ENCODE measurements at regions not wholly inside any gene's neighbourhood (a gene's known extent, or its start where the extent isn't known, plus 50 kb on each side); places are given as distances from the start of the nearest gene placed in this dataset.

DNA sequence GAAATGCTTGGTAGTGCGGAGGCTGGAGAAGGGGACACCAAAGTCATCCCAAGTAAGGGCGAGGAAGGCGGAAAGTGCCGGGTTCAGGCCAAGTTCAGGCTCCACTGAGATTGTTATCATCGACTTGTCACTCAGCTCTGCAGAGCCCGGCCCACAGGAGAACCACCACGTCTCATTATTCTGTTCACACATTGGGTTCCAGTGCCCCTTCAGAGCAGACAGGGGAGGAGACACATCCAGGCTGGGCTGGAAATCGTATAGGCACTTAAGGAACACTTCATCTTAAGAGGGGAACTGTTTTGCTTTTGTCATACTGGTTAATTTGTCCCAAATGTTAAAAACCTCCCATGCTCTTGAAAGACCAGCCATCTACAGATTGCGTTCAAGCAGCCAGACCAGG lies 118.3 kb upstream of the ADAMTS18 start:
- no peak for DNase-seq (ENCODE audit: low read depth)

DNA sequence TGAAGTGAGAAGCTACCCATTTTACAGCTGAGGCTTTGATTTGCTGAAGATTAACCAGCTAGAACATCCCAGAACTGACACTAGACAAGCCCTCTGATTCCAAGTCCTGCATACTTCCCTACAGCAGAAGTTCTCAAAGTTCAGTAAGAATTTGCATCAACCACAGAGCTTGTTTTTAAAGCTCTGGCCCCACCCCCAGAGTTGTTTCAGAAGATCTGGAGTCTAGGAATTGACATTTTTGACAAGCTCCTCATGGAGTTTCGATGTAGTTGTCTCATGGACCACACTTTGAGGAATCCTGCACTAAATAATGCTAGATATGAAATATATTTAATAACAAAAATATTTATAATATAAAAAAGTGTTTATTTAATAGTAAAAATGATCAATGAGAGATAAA lies 120.3 kb upstream of the ADAMTS18 start:
- DNase-seq (ENCODE audit: low read depth), result no peak

- DNase-seq (ENCODE audit: low read depth), result no peak
These were observed 121.0 kb upstream of the ADAMTS18 start for GRCh38 chr16:77555791-77556190.

DNA sequence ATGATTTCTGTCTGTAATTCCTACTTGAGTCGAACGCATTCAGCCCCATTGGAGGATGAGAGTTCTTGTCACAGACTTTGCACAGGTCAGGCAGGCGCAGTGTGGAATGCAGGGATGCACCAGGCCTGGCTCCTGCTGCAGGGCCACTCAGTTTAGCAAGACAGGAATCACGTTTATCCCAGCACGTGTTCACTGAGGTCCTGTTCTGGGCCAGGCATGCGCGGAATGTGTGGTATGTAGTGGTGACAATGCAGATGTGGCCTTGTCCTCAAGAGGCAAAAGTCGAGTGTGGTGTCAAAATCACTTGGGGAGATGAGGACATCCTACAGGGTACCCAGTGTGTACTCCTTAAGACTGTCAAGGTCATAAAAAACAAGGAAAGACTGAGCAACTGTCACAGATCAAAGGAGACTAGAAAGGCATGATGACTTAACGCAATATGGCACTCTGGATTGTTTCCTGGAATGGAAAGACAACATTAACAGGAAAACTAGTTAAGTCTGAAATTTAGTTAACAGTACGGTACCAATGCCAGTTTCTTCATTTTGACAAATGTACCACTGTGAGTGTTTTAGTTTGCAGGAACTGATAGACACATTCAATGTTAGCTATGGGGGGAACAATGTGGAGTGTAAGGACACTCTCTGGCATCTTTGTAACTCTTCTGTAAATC lies 121.5 kb upstream of the ADAMTS18 start:
- DNase-seq (ENCODE audit: low read depth), result no peak

DNA sequence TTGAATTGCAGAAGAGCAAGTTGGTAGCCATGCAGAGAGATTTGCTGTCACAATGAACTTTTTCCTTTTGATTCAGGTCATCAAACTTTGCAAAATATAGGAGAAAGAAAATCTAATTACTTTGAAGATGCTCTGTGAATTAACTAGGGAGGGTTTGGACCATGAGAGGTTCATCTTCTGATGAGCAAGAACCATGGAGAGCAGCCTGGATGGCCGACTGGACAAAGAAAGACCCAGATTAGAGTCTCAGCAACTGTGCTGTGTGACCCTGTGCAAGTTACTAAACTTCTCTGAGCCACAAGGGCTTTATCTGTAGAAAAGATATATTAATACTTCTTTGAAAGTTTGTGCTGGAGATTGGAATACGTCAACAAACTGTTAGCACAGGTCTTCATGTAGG lies 122.6 kb upstream of the ADAMTS18 start:
- DNase-seq (ENCODE audit: low read depth), result no peak

DNA sequence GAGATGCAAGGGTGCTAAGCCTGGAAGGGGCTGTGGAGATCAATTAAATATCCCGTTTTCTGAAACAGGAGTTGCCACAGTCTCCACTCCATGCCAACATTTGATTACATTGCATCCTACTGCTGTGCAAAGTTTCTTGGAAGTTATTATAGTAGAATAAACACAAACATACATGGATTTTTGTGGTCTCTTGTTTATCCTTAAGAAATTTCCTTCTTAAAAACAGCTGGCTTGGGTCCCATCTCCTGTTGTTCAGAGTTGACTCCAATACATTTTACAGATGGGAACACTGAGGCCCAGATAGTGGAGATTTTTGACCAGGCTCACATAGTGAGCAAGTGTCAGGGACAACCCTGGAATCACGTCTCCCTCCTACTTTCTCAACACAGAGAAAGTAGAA lies 124.0 kb upstream of the ADAMTS18 start:
- DNase-seq (ENCODE audit: low read depth), result no peak

GRCh38 chr16:77562497-77562896 lies 127.7 kb upstream of the ADAMTS18 start:
- DNase-seq (ENCODE audit: low read depth), result no peak

- no peak for DNase-seq (ENCODE audit: low read depth)
These were observed 130.1 kb upstream of the ADAMTS18 start for GRCh38 chr16:77564791-77565390.

GRCh38 chr16:77569406-77569805 lies 134.6 kb upstream of the ADAMTS18 start:
- DNase-seq (ENCODE audit: low read depth), result no peak

GRCh38 chr16:77570574-77570973 lies 135.7 kb upstream of the ADAMTS18 start:
- no peak for DNase-seq (ENCODE audit: low read depth)

DNA sequence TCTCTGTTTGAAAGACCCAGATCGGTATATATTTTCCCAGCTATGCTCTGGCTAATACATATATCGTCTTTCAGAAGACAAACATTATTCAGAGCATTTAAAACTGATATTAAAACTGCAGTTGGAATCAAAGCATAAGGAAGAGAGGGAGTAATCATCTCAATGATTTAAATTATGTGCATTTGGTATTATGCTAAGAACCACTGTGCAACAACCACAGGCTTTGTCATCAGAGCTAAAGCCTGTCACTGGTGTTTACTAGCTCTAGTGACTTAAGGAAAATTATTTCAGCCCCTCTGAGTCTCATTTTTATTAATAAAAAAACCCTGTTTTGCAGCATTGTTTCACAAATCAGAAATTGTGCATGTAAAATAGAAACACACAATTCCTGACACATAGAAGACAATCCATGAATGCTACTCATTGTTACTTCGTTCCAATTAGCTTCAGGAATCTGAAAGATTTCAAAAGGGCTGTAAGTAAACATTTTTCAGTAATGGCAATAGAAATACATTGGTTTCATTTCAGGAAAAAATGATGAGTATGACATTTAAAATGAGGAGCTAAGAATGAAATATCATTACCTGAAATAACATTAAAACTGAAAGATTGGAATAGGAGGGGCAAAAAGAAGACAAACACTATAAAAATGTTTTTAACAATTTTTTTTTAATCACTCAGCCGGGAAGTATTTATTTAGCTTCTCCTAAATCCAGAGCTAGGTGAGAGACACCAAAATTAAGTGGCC lies 136.5 kb upstream of the ADAMTS18 start:
- DNase-seq (ENCODE audit: low read depth), result no peak

DNA sequence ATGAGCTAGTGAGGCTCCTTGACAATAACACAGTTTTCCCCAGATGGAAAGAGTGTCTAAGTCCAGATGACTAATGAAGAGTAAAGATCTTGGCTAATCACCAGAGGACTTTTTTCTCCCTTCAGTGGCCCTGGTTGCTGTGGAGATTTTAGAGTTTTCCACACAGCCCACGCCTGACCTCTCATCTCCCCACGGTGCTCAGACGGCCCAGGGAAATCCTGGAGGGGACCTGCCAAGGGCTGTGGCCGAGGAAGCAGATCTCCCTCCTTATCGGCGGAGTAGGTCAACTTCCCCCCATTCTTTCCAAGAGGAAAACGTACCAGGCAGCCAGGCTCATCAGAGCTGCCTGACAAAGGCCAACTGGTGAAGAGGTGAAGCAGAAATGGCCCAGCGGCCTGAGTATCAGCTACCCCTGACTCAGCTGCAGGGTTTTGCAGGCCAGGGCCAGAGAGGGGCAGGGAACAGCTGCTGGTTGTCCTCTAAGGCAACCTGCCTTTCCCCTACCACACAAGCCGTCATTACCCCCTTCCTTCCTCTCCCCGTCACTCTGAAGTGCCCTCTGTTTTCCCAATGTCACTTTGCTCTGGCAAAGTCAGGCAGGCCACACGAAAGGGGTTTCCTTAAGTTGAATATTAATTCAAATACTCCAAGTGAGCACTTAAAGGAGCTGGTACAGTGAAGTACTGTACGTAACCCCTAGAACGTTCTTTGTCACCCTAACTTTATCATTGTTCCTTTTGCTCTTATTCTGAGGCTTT lies 140.2 kb upstream of the ADAMTS18 start:
- no peak for DNase-seq (ENCODE audit: low read depth)

DNA sequence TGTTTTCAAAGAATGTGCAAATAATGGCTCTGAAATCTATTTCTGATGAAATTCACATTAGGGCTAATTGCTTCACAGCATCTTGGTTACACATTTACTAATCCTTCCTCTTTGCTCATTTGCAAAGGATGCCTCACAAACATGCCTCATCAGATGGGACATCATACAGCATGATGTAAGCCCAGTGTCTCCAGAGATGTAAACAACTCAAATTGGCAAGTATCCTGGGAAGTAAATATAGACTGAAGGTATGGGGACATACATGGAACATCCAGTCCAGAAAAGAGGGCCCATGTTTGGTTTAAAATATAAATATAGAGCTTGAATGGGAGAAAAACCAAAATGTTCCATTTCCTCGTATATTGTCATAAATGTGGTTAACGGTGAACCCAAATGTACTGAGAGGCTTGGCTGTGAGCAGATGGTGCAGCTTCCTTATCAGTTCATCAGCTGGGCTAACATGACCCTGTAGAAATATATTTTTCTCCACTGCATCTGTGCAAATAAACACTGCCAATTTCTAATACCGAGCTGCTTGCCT lies 142.9 kb upstream of the NUDT7 start:
- DNase-seq (ENCODE audit: low read depth), result no peak

DNA sequence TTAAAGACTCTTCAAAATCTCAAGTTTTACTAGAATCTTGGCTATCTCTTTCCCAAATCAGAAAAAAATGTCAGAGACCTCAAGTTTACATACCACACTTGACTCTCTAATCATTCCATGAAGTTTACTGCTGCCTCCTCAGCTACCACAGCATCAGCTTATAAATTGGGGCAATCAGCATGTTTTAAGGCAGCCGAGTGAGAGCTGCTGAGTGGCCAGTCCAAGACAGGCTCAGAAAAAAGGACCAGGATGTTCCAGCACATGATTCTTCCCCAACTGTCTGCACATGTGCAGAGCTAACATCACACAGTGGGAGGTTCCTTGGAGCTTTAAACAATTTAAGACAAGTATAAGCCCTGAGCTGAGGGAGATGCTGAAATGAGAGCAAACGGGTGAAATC lies 140.6 kb upstream of the NUDT7 start:
- DNase-seq (ENCODE audit: low read depth), result no peak

GRCh38 chr16:77584205-77584859 lies 138.0 kb upstream of the NUDT7 start:
- no peak for DNase-seq (ENCODE audit: low read depth)

- DNase-seq (ENCODE audit: low read depth), result no peak
These were observed 136.7 kb upstream of the NUDT7 start for GRCh38 chr16:77585379-77586251.

- DNase-seq (ENCODE audit: low read depth), result no peak
These were observed 133.9 kb upstream of the NUDT7 start for GRCh38 chr16:77588389-77588788.

DNA sequence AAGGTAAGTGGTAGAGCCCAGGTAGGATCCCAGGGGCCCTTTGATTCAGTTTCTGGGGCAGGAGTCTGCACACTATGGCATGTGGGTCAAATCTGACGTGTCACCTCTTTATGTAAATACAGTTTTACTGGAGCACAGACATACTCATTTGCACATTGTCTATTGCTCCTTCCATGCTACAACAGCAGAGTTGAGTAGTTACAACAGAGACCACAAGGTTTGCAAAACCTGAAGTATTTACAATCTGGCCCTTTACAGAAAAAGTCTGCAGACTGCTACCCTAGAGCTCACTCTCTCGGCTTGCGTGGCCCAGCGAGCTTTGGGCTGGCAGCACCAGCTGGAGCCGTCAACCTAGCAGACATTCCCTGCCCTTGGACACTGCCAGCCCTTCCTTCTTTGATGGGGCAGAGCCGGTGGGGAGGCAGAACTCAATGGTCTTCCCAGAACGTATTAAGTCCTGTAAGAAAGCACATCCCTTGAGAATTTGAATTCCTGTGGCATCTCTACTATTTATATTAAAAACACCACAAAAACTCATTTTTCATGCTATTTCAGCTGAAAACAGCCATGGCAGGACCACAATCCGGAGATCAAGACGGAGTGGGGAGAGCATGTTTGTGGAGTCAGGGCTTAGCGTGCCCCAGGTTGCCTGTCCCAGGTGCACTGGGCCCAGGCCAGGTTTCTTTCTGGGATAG lies 133.1 kb upstream of the NUDT7 start:
- no peak for DNase-seq (ENCODE audit: low read depth)

DNA sequence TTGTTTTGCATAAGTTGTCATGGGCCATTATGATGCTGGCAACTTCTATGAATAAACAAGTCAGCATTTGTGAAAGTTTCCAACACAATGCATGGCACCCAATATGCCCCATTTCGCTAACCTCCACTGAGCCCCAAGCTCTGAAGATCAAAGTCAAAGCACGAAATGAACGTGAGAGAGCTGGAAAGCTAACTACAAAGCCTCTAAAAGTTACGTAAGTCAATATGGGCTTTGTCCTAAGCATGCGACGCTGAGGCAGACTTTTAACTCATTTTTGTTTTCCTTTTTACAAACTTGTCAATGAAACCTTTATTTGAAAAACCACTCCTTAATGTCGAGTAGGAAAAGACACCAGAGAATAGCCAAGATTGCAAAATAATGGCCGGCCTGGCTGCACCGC lies 131.6 kb upstream of the NUDT7 start:
- no peak for DNase-seq (ENCODE audit: low read depth)

- no peak for DNase-seq (ENCODE audit: low read depth)
These were observed 131.0 kb upstream of the NUDT7 start for GRCh38 chr16:77591347-77591746.
